Liver (tissue), 3 donors: ENCODE measurements at regions not wholly inside any gene's neighbourhood (a gene's known extent, or its start where the extent isn't known, plus 50 kb on each side); places are given as distances from the start of the nearest gene placed in this dataset.

Experiments
- ATF3 ChIP-seq: IDR thresholded peaks from 2 replicates; pipeline ENCODE4 v1.6.1; 2016; ENCODE audit warnings: antibody characterized with exemption
- CTCF ChIP-seq: fragments of 150-350 bp; IDR thresholded peaks from 2 replicates; pipeline ENCODE4 v1.5.1; 2017; ENCODE audit warnings: improper control_type of control experiment, low read depth, low read length; ENCODE audit not compliant: missing input control
- EGR1 ChIP-seq, 2 donors: IDR thresholded peaks; 2 replicates each; pipeline ENCODE4 v1.6.1; 2016 to 2018; ENCODE audit warnings: antibody characterized with exemption in 2 of 2, low read depth in 2 of 2
- FOXA2 ChIP-seq: IDR thresholded peaks from 2 replicates; pipeline ENCODE4 v1.6.1; 2016; ENCODE audit warnings: antibody characterized with exemption
- JUND ChIP-seq, 2 donors: IDR thresholded peaks; 2 replicates each; pipeline ENCODE4 v1.6.1; 2016; ENCODE audit warnings: antibody characterized with exemption in 2 of 2
- MAX ChIP-seq: IDR thresholded peaks from 2 replicates; pipeline ENCODE4 v1.6.1; 2016; ENCODE audit warnings: antibody characterized with exemption
- RAD21 ChIP-seq, 2 donors: IDR thresholded peaks; 2 replicates each; pipeline ENCODE4 v1.6.1; 2016; ENCODE audit warnings: antibody characterized with exemption in 2 of 2, mild to moderate bottlenecking in 2 of 2
- REST ChIP-seq: IDR thresholded peaks from 2 replicates; pipeline ENCODE4 v1.6.1; 2016; ENCODE audit warnings: antibody characterized with exemption, mild to moderate bottlenecking
- RXRA ChIP-seq, 2 donors: IDR thresholded peaks; 2 replicates each; pipeline ENCODE4 v1.6.1; 2017 to 2018; ENCODE audit warnings: antibody characterized with exemption in 2 of 2, mild to moderate bottlenecking in 1 of 2
- SP1 ChIP-seq: IDR thresholded peaks from 2 replicates; pipeline ENCODE4 v1.6.1; 2018; ENCODE audit warnings: antibody characterized with exemption, mild to moderate bottlenecking
- TAF1 ChIP-seq: conservative IDR thresholded peaks from 2 replicates; pipeline ENCODE4 v1.6.1; 2016; ENCODE audit warnings: antibody characterized with exemption, mild to moderate bottlenecking
- YY1 ChIP-seq: IDR thresholded peaks from 2 replicates; pipeline ENCODE4 v1.6.1; 2016; ENCODE audit warnings: antibody characterized with exemption, mild to moderate bottlenecking
- ZBTB33 ChIP-seq: IDR thresholded peaks from 2 replicates; pipeline ENCODE4 v1.6.1; 2016; ENCODE audit warnings: antibody characterized with exemption
- donor health status: healthy.
- donor health status: healthy.

GRCh38 chr6:139779988-139780774 is 405.7 kb upstream of the CITED2 start:
- TF ChIP-seq ZBTB33, result no peak
- TF ChIP-seq CTCF, result no peak
- TF ChIP-seq MAX, result no peak
- no peak for TF ChIP-seq SP1
- no peak for TF ChIP-seq JUND (IDR thresholded peaks at IDR 0.05)
- no peak for TF ChIP-seq RXRA (IDR thresholded peaks at IDR 0.05)
- no peak for TF ChIP-seq YY1
- TF ChIP-seq ATF3, result no peak
- TF ChIP-seq REST, result no peak
- no peak for TF ChIP-seq RAD21 (IDR thresholded peaks at IDR 0.05)
- TF ChIP-seq TAF1, result no peak
- TF ChIP-seq FOXA2, result no peak
- no peak for TF ChIP-seq EGR1 (IDR thresholded peaks at IDR 0.05; ENCODE audit: low read depth in 2 of 2)
